ENCODE measurements at regions not wholly inside any gene's neighbourhood (a gene's known extent, or its start where the extent isn't known, plus 50 kb on each side); places are given as distances from the start of the nearest gene placed in this dataset. TPM values are rescaled to one million over a fixed set of nuclear protein-coding genes. Genes with fewer than 3 reads are reported as not detected.

DNA sequence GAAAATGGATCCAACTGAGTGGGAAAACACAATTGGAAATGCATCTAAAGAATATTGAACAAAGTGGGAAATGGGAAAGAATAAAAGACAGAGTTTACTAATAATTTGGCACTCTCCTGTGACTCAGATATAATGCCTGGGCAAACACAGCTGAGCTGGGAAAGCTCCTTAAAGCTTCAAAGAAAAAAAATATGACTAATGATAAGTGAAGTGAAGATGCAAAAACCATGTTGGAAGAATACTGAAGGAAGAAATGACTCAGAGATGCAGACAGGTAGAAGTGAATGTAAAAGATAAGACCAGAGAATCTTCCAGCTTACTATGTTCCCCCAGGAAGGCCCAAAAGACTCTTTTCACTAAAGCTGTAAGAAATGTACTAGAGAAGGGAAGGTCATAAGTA, 62.4 kb upstream of the FOXG1 start:
- Histone ChIP-seq H3K79me1 (ENCODE audit: low read depth, low read length) (no peaks in the 10 kb centered on the region), H3K36me3 (replicated peaks in 1 of 2; ENCODE audit: control insufficient read depth in 2 of 2, insufficient read depth in 2 of 2, low read length in 2 of 2) (no peaks in the 10 kb centered on the region), H2BK5ac (ENCODE audit: low read length) (no peak overlapping the region), H3K4ac (ENCODE audit: low read length) (no peak overlapping the region), H2BK12ac (ENCODE audit: low read length) (no peak overlapping the region), H3K27me3 (ENCODE audit: control insufficient read depth in 3 of 3, insufficient read depth in 3 of 3, low read depth in 1 of 3, low read length in 3 of 3) (no peaks in the 10 kb centered on the region), H3K9me3 (replicated peaks in 1 of 2; ENCODE audit: control insufficient read depth in 2 of 2, insufficient read depth in 1 of 2, low read depth in 1 of 2, low read length in 2 of 2) (no peaks in the 10 kb centered on the region), H3K14ac (ENCODE audit: low read length) (no peak overlapping the region), H3K23ac (ENCODE audit: low read depth, low read length, poor library complexity) (no peak overlapping the region), H4K91ac (ENCODE audit: low read depth, low read length, poor library complexity) (no peak overlapping the region), H2BK120ac (ENCODE audit: low read depth, low read length) (no peak overlapping the region), H2AFZ (ENCODE audit: low read length) (no peak overlapping the region), H3K4me1 (ENCODE audit: control insufficient read depth in 2 of 2, insufficient read depth in 1 of 2, low read depth in 1 of 2, low read length in 2 of 2) (no peaks in the 10 kb centered on the region), H3K18ac (ENCODE audit: low read length) (no peak overlapping the region), H2AK5ac (ENCODE audit: low read depth, low read length) (no peak overlapping the region), H3K9ac (ENCODE audit: low read depth, low read length, poor library complexity) (no peak overlapping the region), H2BK15ac (ENCODE audit: low read length) (no peak overlapping the region), H4K8ac (ENCODE audit: low read depth, low read length) (no peak overlapping the region), H3K27ac (replicated peaks; ENCODE audit: low read length) (no peak overlapping the region), H3K4me3 (ENCODE audit: low read length in 2 of 2) (no peak overlapping the region), H3K4me2 (ENCODE audit: insufficient read depth, low read length, poor library complexity, severe bottlenecking) (no peak overlapping the region)
- no peak for DNase-seq (ENCODE audit: low spot score)

GRCh38 chr14:28707814-28708213, 58.8 kb upstream of the FOXG1 start:
- Histone ChIP-seq H2BK15ac (ENCODE audit: low read length) (no peak overlapping the region), H3K9ac (ENCODE audit: low read depth, low read length, poor library complexity) (no peak overlapping the region), H2BK12ac (ENCODE audit: low read length) (no peak overlapping the region), H3K4me2 (ENCODE audit: insufficient read depth, low read length, poor library complexity, severe bottlenecking) (no peak overlapping the region), H3K4ac (ENCODE audit: low read length) (no peak overlapping the region), H2AFZ (ENCODE audit: low read length) (no peak overlapping the region), H3K23ac (ENCODE audit: low read depth, low read length, poor library complexity) (no peak overlapping the region), H3K14ac (ENCODE audit: low read length) (no peak overlapping the region), H2AK5ac (ENCODE audit: low read depth, low read length) (no peak overlapping the region), H2BK120ac (ENCODE audit: low read depth, low read length) (no peak overlapping the region), H2BK5ac (ENCODE audit: low read length) (no peak overlapping the region), H4K91ac (ENCODE audit: low read depth, low read length, poor library complexity) (no peak overlapping the region), H3K27ac (replicated peaks; ENCODE audit: low read length) (no peak overlapping the region), H3K4me3 (ENCODE audit: low read length in 2 of 2) (no peak overlapping the region), H4K8ac (ENCODE audit: low read depth, low read length) (no peak overlapping the region), H3K9me3 (replicated peaks in 1 of 2; ENCODE audit: control insufficient read depth in 2 of 2, insufficient read depth in 1 of 2, low read depth in 1 of 2, low read length in 2 of 2) (peaks cover 0 to 1% of the 10 kb centered on the region in 2 donors), H3K4me1 (ENCODE audit: control insufficient read depth in 2 of 2, insufficient read depth in 1 of 2, low read depth in 1 of 2, low read length in 2 of 2) (no peaks in the 10 kb centered on the region), H3K36me3 (replicated peaks in 1 of 2; ENCODE audit: control insufficient read depth in 2 of 2, insufficient read depth in 2 of 2, low read length in 2 of 2) (no peaks in the 10 kb centered on the region), H3K79me1 (ENCODE audit: low read depth, low read length) (no peaks in the 10 kb centered on the region), H3K27me3 (ENCODE audit: control insufficient read depth in 3 of 3, insufficient read depth in 3 of 3, low read depth in 1 of 3, low read length in 3 of 3) (no peaks in the 10 kb centered on the region), H3K18ac (ENCODE audit: low read length) (no peak overlapping the region)
- DNase-seq (ENCODE audit: low spot score), result no peak
- no CpG with 5 or more reads among the region's 2 CpGs for WGBS, 2 donors (ENCODE audit: extremely low coverage in 2 of 2, insufficient read length in 2 of 2, insufficient replicate concordance in 1 of 2)

GRCh38 chr14:28709571-28710305, 56.8 kb upstream of the FOXG1 start:
- Histone ChIP-seq H3K27ac (replicated peaks; ENCODE audit: low read length) (no peak overlapping the region), H3K4ac (ENCODE audit: low read length) (no peak overlapping the region), H3K9me3 (replicated peaks in 1 of 2; ENCODE audit: control insufficient read depth in 2 of 2, insufficient read depth in 1 of 2, low read depth in 1 of 2, low read length in 2 of 2) (peaks cover 0 to 1% of the 10 kb centered on the region in 2 donors), H3K4me2 (ENCODE audit: insufficient read depth, low read length, poor library complexity, severe bottlenecking) (no peak overlapping the region), H2BK15ac (ENCODE audit: low read length) (no peak overlapping the region), H4K91ac (ENCODE audit: low read depth, low read length, poor library complexity) (no peak overlapping the region), H2AK5ac (ENCODE audit: low read depth, low read length) (no peak overlapping the region), H3K18ac (ENCODE audit: low read length) (no peak overlapping the region), H3K4me1 (ENCODE audit: control insufficient read depth in 2 of 2, insufficient read depth in 1 of 2, low read depth in 1 of 2, low read length in 2 of 2) (no peaks in the 10 kb centered on the region), H2BK12ac (ENCODE audit: low read length) (no peak overlapping the region), H3K14ac (ENCODE audit: low read length) (no peak overlapping the region), H3K36me3 (replicated peaks in 1 of 2; ENCODE audit: control insufficient read depth in 2 of 2, insufficient read depth in 2 of 2, low read length in 2 of 2) (no peaks in the 10 kb centered on the region), H3K9ac (ENCODE audit: low read depth, low read length, poor library complexity) (no peak overlapping the region), H2BK5ac (ENCODE audit: low read length) (no peak overlapping the region), H3K79me1 (ENCODE audit: low read depth, low read length) (no peaks in the 10 kb centered on the region), H3K27me3 (ENCODE audit: control insufficient read depth in 3 of 3, insufficient read depth in 3 of 3, low read depth in 1 of 3, low read length in 3 of 3) (no peaks in the 10 kb centered on the region), H3K4me3 (ENCODE audit: low read length in 2 of 2) (no peak overlapping the region), H3K23ac (ENCODE audit: low read depth, low read length, poor library complexity) (no peak overlapping the region), H2AFZ (ENCODE audit: low read length) (no peak overlapping the region), H2BK120ac (ENCODE audit: low read depth, low read length) (no peak overlapping the region), H4K8ac (ENCODE audit: low read depth, low read length) (no peak overlapping the region)
- no peak for DNase-seq (ENCODE audit: low spot score)
- WGBS, 2 donors (ENCODE audit: extremely low coverage in 2 of 2, insufficient read length in 2 of 2, insufficient replicate concordance in 1 of 2), result no CpG with 5 or more reads among the region's 2 CpGs

Small RNA genes lying in the stretch of these regions (small RNA-seq; reads per million reads assigned to genes)
- not detected for gene EIF4A1P12 (ENCODE audit: insufficient read depth)
- gene MIR3171 (ENCODE audit: insufficient read depth), result not detected
- gene MIR4307 (ENCODE audit: insufficient read depth), result not detected

Data from neuronal stem cell (in vitro differentiated cells).